ENCODE measurements at regions not wholly inside any gene's neighbourhood (a gene's known extent, or its start where the extent isn't known, plus 50 kb on each side); places are given as distances from the start of the nearest gene placed in this dataset.
A peak's percentile ranks its signal among the peaks of the same experiment; 100 is the strongest.

DNA sequence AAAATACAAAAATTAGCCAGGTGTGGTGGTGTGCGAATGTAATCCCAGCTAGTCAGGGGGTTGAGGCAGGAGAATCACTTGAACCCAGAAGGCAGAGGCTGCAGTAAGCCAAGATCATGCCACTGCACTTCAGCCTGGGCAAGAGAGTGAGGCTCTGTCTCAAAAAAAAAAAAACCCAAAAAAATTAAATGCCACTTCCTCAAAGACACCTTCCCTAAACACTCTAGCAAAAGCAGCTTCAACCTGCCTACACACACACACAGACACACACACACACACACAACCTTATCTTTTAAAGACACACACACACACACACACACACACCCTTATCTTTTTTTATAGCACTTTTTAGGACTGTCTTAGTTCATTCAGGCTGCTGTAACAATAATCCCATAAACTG lies 201.7 kb upstream of the PSMD7 start:
- Histone ChIP-seq H3K27me3 (no peaks in the 10 kb centered on the region), H3K36me3 (no peaks in the 10 kb centered on the region), H3K9me3 (no peaks in the 10 kb centered on the region), H3K4me3 (no peak overlapping the region), H3K27ac (no peak overlapping the region), H3K4me1 (no peaks in the 10 kb centered on the region)
- TF ChIP-seq, protein P1, sequence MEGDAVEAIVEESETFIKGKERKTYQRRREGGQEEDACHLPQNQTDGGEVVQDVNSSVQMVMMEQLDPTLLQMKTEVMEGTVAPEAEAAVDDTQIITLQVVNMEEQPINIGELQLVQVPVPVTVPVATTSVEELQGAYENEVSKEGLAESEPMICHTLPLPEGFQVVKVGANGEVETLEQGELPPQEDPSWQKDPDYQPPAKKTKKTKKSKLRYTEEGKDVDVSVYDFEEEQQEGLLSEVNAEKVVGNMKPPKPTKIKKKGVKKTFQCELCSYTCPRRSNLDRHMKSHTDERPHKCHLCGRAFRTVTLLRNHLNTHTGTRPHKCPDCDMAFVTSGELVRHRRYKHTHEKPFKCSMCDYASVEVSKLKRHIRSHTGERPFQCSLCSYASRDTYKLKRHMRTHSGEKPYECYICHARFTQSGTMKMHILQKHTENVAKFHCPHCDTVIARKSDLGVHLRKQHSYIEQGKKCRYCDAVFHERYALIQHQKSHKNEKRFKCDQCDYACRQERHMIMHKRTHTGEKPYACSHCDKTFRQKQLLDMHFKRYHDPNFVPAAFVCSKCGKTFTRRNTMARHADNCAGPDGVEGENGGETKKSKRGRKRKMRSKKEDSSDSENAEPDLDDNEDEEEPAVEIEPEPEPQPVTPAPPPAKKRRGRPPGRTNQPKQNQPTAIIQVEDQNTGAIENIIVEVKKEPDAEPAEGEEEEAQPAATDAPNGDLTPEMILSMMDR (IDR thresholded peaks at IDR 0.05), result no peak
- intact Hi-C loops (cut with DNase I), result no loop called here
- DNase-seq, result no peak
- no peak for ATAC-seq

- Histone ChIP-seq H3K27ac (no peak overlapping the region), H3K27me3 (no peaks in the 10 kb centered on the region), H3K9me3 (no peaks in the 10 kb centered on the region), H3K4me1 (no peaks in the 10 kb centered on the region), H3K4me3 (no peak overlapping the region), H3K36me3 (no peaks in the 10 kb centered on the region)
- intact Hi-C loops (cut with DNase I), result no loop called here
- DNase-seq (no peak), ATAC-seq (peak; percentile 90)
- TF ChIP-seq, protein P1 (IDR thresholded peaks at IDR 0.05), result no peak
Observed at GRCh38 chr16:74094514-74094913, 202.1 kb upstream of the PSMD7 start.

DNA sequence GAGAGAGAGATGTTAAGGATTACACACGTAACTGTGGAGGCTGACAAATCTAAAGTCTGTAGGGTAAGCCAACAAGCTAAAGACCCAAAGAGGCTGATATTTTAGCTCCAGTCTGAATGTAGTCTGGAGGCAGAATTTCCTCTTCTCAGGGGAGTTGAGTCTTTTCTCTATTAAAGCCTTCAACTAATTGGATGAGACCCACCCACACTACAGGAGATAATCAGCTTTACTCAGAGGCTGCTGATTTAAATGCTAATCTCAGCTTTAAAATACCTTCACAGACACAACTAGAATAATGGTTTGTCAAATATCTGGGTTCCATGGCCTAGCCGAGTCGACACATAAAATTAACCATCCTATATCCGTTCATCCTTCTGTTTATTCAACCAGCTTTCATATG lies 204.3 kb upstream of the PSMD7 start:
- Histone ChIP-seq H3K27me3 (no peaks in the 10 kb centered on the region), H3K4me3 (no peak overlapping the region), H3K4me1 (no peaks in the 10 kb centered on the region), H3K27ac (no peak overlapping the region), H3K9me3 (no peaks in the 10 kb centered on the region), H3K36me3 (no peaks in the 10 kb centered on the region)
- no peak for ATAC-seq
- intact Hi-C loops (cut with DNase I), result no loop called here
- TF ChIP-seq, protein P1 (IDR thresholded peaks at IDR 0.05), result no peak
- DNase-seq, result no peak

DNA sequence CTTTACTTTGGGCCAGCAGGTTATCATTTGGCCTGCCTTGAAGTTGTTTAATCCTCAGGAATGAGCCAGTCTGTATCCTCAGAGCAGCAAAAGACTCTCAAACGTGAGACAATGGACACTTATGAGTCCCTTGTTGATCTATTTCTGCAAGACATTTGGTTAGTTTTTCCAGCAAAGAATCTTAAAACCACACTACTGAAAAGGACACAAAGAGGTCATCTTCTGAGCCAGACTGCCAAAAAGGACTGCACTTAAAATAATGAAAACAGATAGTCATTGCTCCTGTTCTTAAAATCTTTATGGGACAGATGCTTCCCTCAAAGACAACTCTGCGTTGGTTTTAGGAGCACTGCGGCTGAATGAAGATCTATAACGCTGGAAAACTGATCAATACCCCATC lies 205.7 kb upstream of the PSMD7 start:
- Histone ChIP-seq H3K9me3 (no peaks in the 10 kb centered on the region), H3K4me3 (no peak overlapping the region), H3K36me3 (no peaks in the 10 kb centered on the region), H3K27ac (no peak overlapping the region), H3K4me1 (no peaks in the 10 kb centered on the region), H3K27me3 (no peaks in the 10 kb centered on the region)
- no peak for DNase-seq
- intact Hi-C loops (cut with DNase I), result no loop called here
- TF ChIP-seq, protein P1 (IDR thresholded peaks at IDR 0.05), result no peak
- ATAC-seq, result no peak

DNA sequence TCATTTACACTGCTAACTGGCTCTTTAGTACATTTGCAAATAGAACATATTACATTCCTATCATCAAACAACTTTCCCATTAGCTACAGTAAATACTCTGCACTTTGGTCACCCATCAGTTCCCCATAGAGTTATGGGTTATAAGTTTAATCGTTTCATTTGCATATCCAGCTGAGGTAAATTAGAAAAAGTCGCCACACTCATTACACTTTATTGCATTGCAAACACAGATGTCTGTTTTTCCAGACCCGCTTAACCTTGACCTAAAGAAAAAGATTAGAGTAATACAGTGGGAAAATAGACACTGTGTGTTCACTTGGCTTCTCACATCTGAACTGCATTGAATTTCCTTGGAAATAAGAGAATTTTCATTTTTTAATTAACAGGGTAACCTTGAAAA lies 213.1 kb upstream of the PSMD7 start:
- Histone ChIP-seq H3K4me3 (no peak overlapping the region), H3K36me3 (no peaks in the 10 kb centered on the region), H3K4me1 (no peaks in the 10 kb centered on the region), H3K27me3 (no peaks in the 10 kb centered on the region), H3K9me3 (no peaks in the 10 kb centered on the region), H3K27ac (no peak overlapping the region)
- TF ChIP-seq, protein P1 (IDR thresholded peaks at IDR 0.05), result no peak
- DNase-seq (no peak), ATAC-seq (no peak)
- intact Hi-C loops (cut with DNase I), result no loop called here

- intact Hi-C loops (cut with DNase I), result no loop called here
- no peak overlapping the region for H3K4me3 ChIP-seq
- ATAC-seq, result no peak
- no peak for DNase-seq
- no peaks in the 10 kb centered on the region for H3K27me3 ChIP-seq
- no peaks in the 10 kb centered on the region for H3K4me1 ChIP-seq
- H3K27ac ChIP-seq, result no peak overlapping the region
- no peaks in the 10 kb centered on the region for H3K36me3 ChIP-seq
- H3K9me3 ChIP-seq, result no peaks in the 10 kb centered on the region
- TF ChIP-seq, protein P1 (IDR thresholded peaks at IDR 0.05), result no peak
Observed at GRCh38 chr16:74080311-74080710, 216.3 kb upstream of the PSMD7 start.
